Mononuclear cell (primary cell): ENCODE measurements at regions not wholly inside any gene's neighbourhood (a gene's known extent, or its start where the extent isn't known, plus 50 kb on each side); places are given as distances from the start of the nearest gene placed in this dataset.

Source experiments
- H3K27me3 ChIP-seq: 2 replicates; pipeline ENCODE4 v1.6.0; 2011; ENCODE audit warnings: low read length, control low read depth; ENCODE audit not compliant: insufficient read depth
- H3K4me1 ChIP-seq: 2 replicates; pipeline ENCODE4 v1.5.1; 2011; ENCODE audit warnings: mild to moderate bottlenecking, low read length, control low read depth; ENCODE audit not compliant: insufficient read depth
- H3K4me3 ChIP-seq: 2 replicates; pipeline ENCODE4 v1.5.1; 2011; ENCODE audit warnings: mild to moderate bottlenecking, low read length, moderate library complexity
- H3K9me3 ChIP-seq: 2 replicates; pipeline ENCODE4 v1.5.1; 2011; ENCODE audit warnings: low read depth, mild to moderate bottlenecking, control low read depth, low read length

DNA sequence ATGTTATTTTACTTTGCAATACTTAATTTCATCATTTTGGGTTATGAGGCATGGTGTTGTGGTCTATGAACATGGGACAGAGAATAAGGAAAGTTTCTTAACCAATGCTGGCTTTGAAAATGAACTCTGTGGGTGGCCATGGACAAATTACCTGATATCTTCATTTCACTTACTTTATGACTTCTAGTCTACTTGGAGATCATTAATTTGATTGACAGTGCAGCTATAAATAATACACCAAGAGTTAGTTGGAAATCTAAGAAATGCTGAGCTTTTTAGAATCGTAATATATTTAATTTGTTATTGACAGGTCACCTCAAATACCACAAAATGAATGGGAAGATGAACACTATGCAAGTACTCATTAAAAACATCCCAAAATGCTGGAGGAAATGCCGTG, 140.4 kb downstream of the CENPW start:
- Histone ChIP-seq H3K4me1 (no peaks in the 10 kb centered on the region), H3K9me3 (no peaks in the 10 kb centered on the region), H3K27me3 (no peaks in the 10 kb centered on the region), H3K4me3 (no peak overlapping the region)

DNA sequence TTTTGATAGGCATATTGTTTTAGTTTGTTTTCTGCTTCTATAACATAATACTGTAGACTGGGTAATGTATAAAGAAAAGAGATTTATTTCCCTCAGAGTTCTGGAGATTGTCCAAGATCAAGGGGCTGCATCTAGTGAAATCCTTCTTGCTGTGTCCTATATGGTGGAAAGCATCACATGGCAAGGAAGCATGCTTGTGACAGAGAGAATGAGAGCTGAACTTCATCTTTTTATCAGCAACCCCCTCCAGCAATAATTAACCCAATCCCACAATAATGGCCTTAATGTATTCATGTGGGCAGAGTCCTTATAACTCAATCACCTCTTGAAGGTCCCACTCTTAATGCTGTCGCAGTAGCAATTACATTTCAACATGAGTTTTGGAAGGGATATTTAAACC, 141.4 kb downstream of the CENPW start:
- Histone ChIP-seq H3K9me3 (no peaks in the 10 kb centered on the region), H3K27me3 (no peaks in the 10 kb centered on the region), H3K4me1 (no peaks in the 10 kb centered on the region), H3K4me3 (no peak overlapping the region)

DNA sequence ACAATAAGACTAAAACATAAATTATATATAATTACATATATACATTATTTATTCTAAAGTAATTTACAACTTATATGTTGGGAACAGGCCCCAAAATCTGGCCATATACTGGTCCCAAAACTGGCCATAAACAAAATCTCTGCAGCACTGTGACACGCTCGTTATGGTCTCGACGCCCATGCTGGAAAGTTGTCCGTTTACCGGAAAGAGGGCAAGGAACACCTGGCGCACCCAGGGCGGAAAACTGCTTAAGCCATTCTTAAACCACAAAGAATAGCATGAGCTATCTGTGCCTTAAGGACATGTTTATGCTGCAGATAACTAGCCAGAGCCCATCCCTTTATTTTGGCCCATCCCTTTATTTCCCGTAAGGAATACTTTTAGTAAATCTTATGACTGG, 164.9 kb downstream of the CENPW start:
- Histone ChIP-seq H3K4me1 (no peaks in the 10 kb centered on the region), H3K4me3 (no peak overlapping the region), H3K27me3 (no peaks in the 10 kb centered on the region), H3K9me3 (no peaks in the 10 kb centered on the region)

DNA sequence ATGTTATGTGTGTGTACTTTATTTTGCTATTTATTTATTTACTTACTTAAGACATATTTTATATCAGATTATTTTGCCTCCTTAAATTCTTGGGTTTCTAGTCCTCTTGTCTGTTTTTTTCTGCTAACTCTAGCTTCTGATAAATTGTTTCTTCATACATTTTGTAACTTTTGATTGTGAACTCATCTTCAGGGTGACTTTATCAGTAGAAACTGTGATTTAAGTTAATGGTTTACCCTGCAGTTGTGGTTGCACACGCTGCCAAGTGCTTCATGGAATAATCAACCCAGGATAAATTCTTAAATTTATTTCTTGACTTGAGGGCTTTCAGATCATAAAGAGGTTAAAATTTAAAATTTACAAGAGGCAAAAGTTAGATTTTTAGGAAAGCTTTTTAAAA, 173.3 kb downstream of the CENPW start:
- Histone ChIP-seq H3K27me3 (no peaks in the 10 kb centered on the region), H3K4me1 (no peaks in the 10 kb centered on the region), H3K4me3 (no peak overlapping the region), H3K9me3 (no peaks in the 10 kb centered on the region)

DNA sequence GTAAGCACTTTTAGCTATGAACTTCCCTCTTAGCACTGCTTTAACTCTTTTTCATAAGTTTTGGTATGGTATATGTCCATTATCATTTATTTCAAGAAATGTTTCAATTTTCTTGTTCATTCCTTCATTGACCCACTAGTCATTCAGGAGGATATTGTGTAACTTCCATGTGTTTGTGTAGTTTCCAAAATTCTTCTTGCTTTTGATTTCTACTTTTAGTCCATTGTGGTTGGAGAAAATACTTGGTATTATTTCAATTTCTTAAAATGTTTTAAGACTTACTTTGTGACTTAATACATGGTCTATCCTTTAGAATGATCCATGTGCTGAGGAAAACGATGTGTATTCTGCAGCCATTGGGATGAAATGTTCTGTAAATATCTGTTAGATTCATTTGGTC, 176.5 kb downstream of the CENPW start:
- Histone ChIP-seq H3K4me3 (no peak overlapping the region), H3K27me3 (no peaks in the 10 kb centered on the region), H3K4me1 (no peaks in the 10 kb centered on the region), H3K9me3 (no peaks in the 10 kb centered on the region)

DNA sequence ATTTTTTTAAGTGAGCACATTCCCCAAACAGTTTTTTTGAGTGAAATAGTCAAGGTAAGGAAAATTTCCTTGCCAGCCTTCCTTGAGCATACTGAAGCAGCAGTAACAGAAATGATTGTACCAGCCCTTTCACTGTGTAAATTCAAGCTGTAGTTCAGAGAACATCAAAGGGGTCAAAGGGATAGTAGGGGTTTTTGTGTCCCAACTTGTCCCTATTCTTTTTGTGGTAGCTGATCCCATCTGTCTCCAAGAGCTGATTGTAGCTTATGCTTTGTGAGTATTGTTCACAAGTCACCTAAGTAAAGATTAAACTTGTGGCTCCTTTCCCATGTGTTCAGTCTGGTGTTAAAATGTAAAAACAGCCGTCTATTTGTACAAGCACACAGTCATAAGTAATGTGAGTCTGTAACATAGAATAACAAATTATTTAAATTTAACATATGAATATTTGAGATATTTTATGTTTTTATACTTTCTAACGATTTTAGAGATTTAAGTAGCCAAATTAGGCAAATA, 185.0 kb downstream of the CENPW start:
- Histone ChIP-seq H3K9me3 (no peaks in the 10 kb centered on the region), H3K4me3 (no peak overlapping the region), H3K4me1 (no peaks in the 10 kb centered on the region), H3K27me3 (no peaks in the 10 kb centered on the region)

DNA sequence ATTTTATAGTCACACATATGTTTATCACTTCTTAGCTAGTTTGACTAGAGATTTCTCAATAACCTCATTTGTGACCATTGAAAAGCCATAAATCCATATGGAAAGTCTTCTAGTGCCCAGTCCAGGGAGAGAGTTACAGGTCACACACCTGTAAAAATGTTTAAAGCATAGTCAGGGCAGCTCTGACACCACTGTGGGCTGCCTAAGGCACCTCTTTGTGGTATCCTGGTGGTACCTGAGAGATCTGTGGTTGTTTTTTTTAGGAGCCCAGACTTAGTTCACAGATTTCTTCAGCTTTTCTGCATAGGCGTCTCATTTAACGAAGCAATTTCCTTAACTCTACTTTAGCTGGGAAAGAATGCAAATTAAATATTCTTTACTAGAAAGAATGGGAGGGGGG, 186.6 kb downstream of the CENPW start:
- Histone ChIP-seq H3K9me3 (no peaks in the 10 kb centered on the region), H3K4me3 (no peak overlapping the region), H3K4me1 (no peaks in the 10 kb centered on the region), H3K27me3 (no peaks in the 10 kb centered on the region)

DNA sequence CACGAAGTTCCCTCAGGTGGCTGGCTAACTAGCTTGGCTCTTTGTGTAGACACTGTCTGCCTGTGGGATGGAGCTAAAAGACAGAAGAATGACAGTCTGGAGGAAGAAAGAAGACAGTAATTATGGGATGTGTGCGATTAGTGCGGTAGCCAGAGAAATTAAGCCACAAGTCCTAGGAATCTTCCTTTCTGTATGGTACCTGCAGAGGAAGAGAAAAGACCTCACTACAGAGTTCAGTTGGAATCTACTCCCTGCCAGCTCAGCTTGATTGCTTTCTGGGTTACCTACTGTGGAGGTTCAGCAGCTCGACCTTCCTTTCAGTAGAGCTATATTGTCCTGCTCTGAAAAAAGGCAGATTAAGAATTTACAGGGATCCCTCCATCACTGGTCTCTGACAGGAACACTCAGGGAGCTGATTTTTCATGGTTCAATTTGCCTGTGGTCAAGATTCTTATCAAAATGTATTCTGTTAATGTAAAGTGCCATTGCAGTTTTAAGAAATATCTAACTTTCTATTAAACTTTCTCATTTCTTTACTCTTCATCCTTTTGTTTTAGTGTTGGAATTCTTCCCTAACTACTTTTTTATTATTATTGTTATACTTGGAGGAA, 187.2 kb downstream of the CENPW start:
- no peaks in the 10 kb centered on the region for H3K9me3 ChIP-seq
- H3K4me3 ChIP-seq = no peak overlapping the region
- no peaks in the 10 kb centered on the region for H3K4me1 ChIP-seq
- H3K27me3 ChIP-seq = no peaks in the 10 kb centered on the region

DNA sequence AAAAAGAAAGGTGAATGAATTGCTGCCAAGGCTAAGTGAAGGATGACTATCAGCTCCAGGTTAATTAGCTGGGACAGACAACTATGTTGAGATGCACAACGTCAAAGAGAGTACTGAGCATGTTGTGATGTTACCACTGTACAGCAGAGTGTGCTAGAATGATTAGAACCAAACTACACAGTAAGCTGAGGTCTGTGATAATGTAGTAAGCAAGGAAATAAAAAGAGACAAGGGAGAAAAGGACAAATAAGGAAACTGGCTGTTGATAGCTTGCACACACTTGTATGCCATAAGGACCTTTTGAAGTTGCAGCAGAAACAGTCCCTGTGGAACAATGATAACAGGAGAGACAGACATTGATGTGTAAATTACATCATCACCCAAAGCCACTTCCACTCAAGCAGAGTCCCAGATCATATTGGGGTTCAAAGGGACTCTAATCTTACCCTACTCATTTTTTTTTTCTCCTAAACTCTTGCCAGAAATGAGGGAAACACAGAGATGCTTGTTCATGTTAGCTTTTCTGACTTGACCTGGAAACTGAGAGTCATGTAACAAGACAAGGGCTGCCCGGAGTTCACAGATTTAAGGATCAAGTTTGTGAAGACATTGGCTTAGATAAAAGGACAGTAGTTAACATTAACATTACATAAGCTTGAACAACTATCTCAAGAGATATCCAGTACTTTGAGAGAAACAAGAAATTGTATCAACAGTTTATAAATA, 189.9 kb downstream of the CENPW start:
- H3K27me3 ChIP-seq = no peaks in the 10 kb centered on the region
- H3K9me3 ChIP-seq = no peaks in the 10 kb centered on the region
- H3K4me3 ChIP-seq = no peak overlapping the region
- no peaks in the 10 kb centered on the region for H3K4me1 ChIP-seq

DNA sequence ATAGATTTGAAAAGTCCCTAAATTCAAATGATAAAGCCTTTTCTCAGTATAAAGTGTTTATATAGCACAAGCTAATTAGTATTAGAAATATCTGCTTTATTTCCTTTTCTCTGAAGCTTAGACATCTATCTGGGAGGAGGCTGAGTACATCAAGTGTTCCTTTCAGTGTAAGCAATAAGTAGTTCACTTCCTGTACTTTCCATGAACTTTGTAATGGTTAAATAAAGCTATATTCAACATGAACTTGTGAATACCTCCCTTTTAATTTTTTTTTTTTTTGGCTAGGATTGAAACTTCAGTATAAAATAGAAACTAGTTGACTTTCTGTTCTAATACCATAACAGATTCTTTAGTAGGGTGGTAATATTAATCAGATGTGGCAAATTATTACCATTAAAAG, 190.9 kb downstream of the CENPW start:
- Histone ChIP-seq H3K4me3 (no peak overlapping the region), H3K9me3 (no peaks in the 10 kb centered on the region), H3K27me3 (no peaks in the 10 kb centered on the region), H3K4me1 (no peaks in the 10 kb centered on the region)

DNA sequence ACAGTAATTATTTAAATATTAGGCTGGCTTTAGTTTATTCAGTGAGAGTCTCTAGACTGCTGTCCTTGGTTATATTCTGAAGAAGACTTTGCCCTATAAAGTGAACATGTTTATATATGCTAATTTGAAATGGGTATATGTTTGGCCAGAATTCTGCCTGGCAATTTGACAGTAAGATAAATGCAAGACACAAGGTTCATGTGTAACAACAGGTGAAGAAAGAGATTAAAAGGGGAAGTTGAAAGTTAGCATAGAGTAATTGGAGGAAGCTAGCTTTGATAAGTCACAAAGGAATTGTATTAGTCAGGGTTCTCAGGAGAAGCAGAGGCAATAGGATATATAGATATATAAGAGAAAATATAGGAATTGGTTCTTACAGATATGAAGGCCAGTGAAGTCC, 191.4 kb downstream of the CENPW start:
- Histone ChIP-seq H3K4me1 (no peaks in the 10 kb centered on the region), H3K9me3 (no peaks in the 10 kb centered on the region), H3K4me3 (no peak overlapping the region), H3K27me3 (no peaks in the 10 kb centered on the region)

DNA sequence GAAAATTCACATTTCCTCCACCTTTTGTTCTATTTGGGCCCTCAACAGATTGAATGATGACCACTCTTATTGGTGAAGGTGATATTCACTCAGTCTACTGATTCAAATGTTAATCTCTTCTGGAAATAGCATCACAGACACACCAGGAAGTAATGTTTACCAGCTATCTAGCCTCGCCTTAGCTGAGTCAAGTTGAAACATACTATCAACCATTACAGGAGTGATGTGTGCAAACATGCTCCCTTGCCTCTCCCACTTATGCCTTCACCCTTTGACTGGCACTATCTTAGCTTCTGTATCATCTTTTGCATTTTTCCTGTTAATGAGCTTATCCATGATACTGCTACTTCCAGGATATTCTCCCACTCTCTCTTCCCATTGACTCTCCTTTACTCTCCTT, 191.9 kb downstream of the CENPW start:
- no peaks in the 10 kb centered on the region for H3K9me3 ChIP-seq
- no peaks in the 10 kb centered on the region for H3K27me3 ChIP-seq
- H3K4me3 ChIP-seq = no peak overlapping the region
- H3K4me1 ChIP-seq = no peaks in the 10 kb centered on the region

DNA sequence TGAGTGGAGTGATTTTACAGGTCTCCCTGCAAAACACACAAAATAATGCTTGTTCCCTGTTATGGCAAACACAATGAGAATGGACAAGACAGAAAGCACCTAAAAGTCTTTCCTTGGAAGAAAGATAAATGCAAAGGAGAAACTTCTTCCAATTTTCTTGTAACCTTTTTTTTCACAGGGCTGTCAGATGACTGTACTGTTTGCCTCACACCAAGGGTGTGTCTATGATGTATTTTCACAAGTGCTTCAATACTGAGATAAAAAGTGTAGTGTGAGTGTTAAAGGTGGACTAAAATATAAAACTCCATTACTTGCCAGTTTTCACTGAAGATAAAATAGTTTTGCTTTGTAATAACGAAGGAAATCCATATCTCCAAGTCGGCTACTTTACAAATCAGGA, 194.5 kb downstream of the CENPW start:
- no peaks in the 10 kb centered on the region for H3K27me3 ChIP-seq
- H3K4me1 ChIP-seq = no peaks in the 10 kb centered on the region

DNA sequence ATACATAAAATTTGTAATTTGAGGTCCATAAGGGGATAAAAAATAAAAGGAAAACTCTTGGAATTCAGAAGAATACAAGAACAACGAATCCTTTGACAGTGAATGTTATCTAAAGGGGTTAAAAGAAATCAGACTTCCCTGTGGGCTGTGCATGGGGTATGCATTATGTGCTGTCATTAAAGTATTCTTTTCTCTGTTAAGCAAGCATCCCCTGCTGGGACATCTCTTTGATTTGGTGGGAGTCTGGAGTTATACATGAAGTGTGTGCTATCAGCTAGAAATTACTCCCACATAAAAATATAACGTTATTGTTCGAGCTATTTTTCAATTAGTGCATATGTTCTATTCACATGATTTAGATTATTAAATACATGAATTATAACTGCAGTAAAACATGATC, 195.2 kb downstream of the CENPW start:
- Histone ChIP-seq H3K4me3 (no peak overlapping the region), H3K9me3 (no peaks in the 10 kb centered on the region), H3K27me3 (no peaks in the 10 kb centered on the region), H3K4me1 (no peaks in the 10 kb centered on the region)

More for the DNA sequence above, 194.5 kb downstream of the CENPW start:
- Histone ChIP-seq H3K9me3 (no peaks in the 10 kb centered on the region), H3K4me3 (no peak overlapping the region)

DNA sequence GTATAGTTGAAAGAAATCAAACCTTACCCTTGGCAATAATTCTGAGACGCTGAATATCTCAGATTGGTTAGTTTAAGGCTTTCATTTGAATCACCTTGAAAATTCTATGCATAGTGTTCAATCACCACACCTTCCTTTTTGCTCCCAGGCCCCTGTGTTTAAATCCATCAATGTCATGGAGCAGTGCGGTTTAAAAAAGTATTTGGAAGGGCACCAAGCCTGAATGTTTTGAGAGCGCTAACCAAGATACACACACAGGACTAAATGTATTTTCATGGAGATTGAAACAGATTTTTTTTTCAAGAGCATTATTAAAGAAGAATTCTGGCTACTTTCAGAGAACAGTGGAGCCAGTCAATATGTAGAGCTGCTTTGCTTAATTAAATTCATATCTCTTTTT, 195.7 kb downstream of the CENPW start:
- H3K4me1 ChIP-seq = no peaks in the 10 kb centered on the region
- no peaks in the 10 kb centered on the region for H3K27me3 ChIP-seq
- H3K9me3 ChIP-seq = no peaks in the 10 kb centered on the region
- no peak overlapping the region for H3K4me3 ChIP-seq
